Peyer's patch (tissue), 4 donors: ENCODE measurements at regions not wholly inside any gene's neighbourhood (a gene's known extent, or its start where the extent isn't known, plus 50 kb on each side); places are given as distances from the start of the nearest gene placed in this dataset.

ENCODE experiments used
- CTCF ChIP-seq, 6 experiments: fragments of 450-650 bp in 4 of 6; fragments of 200-600 bp in 2 of 6; sonication (generic) in 1 of 6; IDR thresholded peaks; one replicate each; pipeline ENCODE4 v1.5.1; 2017 to 2019; ENCODE audit warnings: antibody characterized with exemption in 6 of 6, mild to moderate bottlenecking in 3 of 6, moderate library complexity in 1 of 6
- POLR2A ChIP-seq, 2 donors: fragments of 450-650 bp; IDR thresholded peaks; one replicate each; pipeline ENCODE4 v1.5.1; 2017; ENCODE audit warnings: antibody characterized with exemption in 2 of 2, mild to moderate bottlenecking in 2 of 2, moderate library complexity in 2 of 2

GRCh38 chr20:22833851-22834250 lies 201.3 kb upstream of the SSTR4 start:
- TF ChIP-seq CTCF (IDR thresholded peaks at IDR 0.05), result no peak
- no peak for TF ChIP-seq POLR2A (IDR thresholded peaks at IDR 0.05)
